K562 (cell line): ENCODE measurements at regions not wholly inside any gene's neighbourhood (a gene's known extent, or its start where the extent isn't known, plus 50 kb on each side); places are given as distances from the start of the nearest gene placed in this dataset.

Experiments
- ATAC-seq: fragments of 200-7000 bp; cut with Tn5 transposase; 3 replicates; pipeline ENCODE4 v1.9.1; 2020; ENCODE audit warnings: moderate library complexity
- BruUV-seq: library from RNA; stranded (reverse); fragments of 400-500 nt; replicated peaks from 2 replicates; lab custom pipeline; 2021; lab: Mats Ljungman, UMichigan
- CTCF ChIA-PET: fragments of 300-600 bp; formaldehyde crosslinking; extraction: SDS; loops from one replicate; lab custom pipeline; 2021; ENCODE audit warnings: low intra/inter-chr PET ratio; lab: Yijun Ruan, JAX
- POLR2A ChIA-PET: fragments of 300-600, 350-650 bp; sonication (Branson Sonifier 250); formaldehyde crosslinking; extraction: SDS; loops from one replicate; lab custom pipeline; 2021; ENCODE audit warnings: antibody characterized with exemption, inconsistent platforms; lab: Yijun Ruan, JAX
- DNase-seq, 4 experiments: peaks; one replicate each; pipeline versions ENCODE4 v3.0.0 to v3.0.0-alpha.2; 2011 to 2018; ENCODE audit warnings: low spot score in 3 of 4, mixed read lengths in 3 of 4; ENCODE audit errors: extremely low read depth in 1 of 4
- FAIRE-seq: peaks from 2 replicates; lab custom pipeline; 2011; peaks lifted over from hg19 to GRCh38; lab: Jason Lieb, UNC
- H2AFZ ChIP-seq: 2 replicates; pipeline ENCODE4 v1.6.0; 2011; ENCODE audit warnings: low read depth, low read length, control low read depth, inconsistent platforms
- H3K27ac ChIP-seq: fragments of 200-600 bp; 3 replicates; pipeline ENCODE4 v1.8.0; 2011; ENCODE audit warnings: low read depth, mild to moderate bottlenecking, control low read depth, inconsistent platforms, low read length, moderate library complexity, mixed read lengths; ENCODE audit errors: extremely low read depth
- H3K27me3 ChIP-seq, 2 experiments: fragments of 300-600 bp in 1 of 2; 2 replicates in 1 of 2; 3 replicates in 1 of 2; pipeline versions ENCODE4 v1.6.0 to v1.8.0; 2011; ENCODE audit warnings: inconsistent platforms in 2 of 2, low read length in 2 of 2, mild to moderate bottlenecking in 1 of 2, mixed read lengths in 1 of 2, moderate library complexity in 1 of 2; ENCODE audit not compliant: control insufficient read depth in 2 of 2, insufficient read depth in 2 of 2
- H3K36me3 ChIP-seq: fragments of 300-600 bp; 3 replicates; pipeline ENCODE4 v1.8.0; 2011; ENCODE audit warnings: mild to moderate bottlenecking, low read length, inconsistent platforms; ENCODE audit not compliant: control insufficient read depth, insufficient read depth
- H3K4me1 ChIP-seq, 2 experiments: fragments of 200-600 bp in 1 of 2; replicated peaks in 1 of 2; 2 replicates in 1 of 2; 3 replicates in 1 of 2; pipeline versions ENCODE4 v1.5.1 to v1.8.0; 2011; ENCODE audit warnings: inconsistent platforms in 2 of 2, low read length in 2 of 2, mild to moderate bottlenecking in 1 of 2, mixed read lengths in 1 of 2, moderate library complexity in 1 of 2; ENCODE audit not compliant: control insufficient read depth in 2 of 2, insufficient read depth in 2 of 2
- H3K4me2 ChIP-seq: 2 replicates; pipeline ENCODE4 v1.6.1; 2011; ENCODE audit warnings: low read length, control low read depth, inconsistent platforms, mixed read lengths; ENCODE audit not compliant: insufficient read depth
- H3K4me3 ChIP-seq: fragments of 200-600 bp; sonication (generic), shearing (Covaris generic); 2 replicates; pipeline ENCODE4 v1.5.1; 2016; ENCODE audit warnings: control low read depth, inconsistent platforms
- H3K79me2 ChIP-seq: fragments of 200-600 bp; 3 replicates; pipeline ENCODE4 v1.8.0; 2011; ENCODE audit warnings: low read length, inconsistent platforms; ENCODE audit not compliant: control insufficient read depth, insufficient read depth
- H3K9ac ChIP-seq, 2 experiments: 2 replicates each; pipeline versions ENCODE4 v1.6.0 to v1.6.1; 2011; ENCODE audit warnings: low read depth in 2 of 2, low read length in 2 of 2, control low read depth in 1 of 2, inconsistent platforms in 1 of 2, mild to moderate bottlenecking in 1 of 2, mixed read lengths in 1 of 2; ENCODE audit not compliant: insufficient read depth in 1 of 2
- H3K9me1 ChIP-seq: one replicate; pipeline ENCODE4 v1.6.0; 2011; ENCODE audit warnings: inconsistent platforms, mild to moderate bottlenecking, low read length, moderate library complexity; ENCODE audit not compliant: control insufficient read depth, insufficient read depth
- H3K9me3 ChIP-seq: replicated peaks from 2 replicates; pipeline ENCODE4 v1.5.1; 2011; ENCODE audit warnings: low read depth, low read length, inconsistent platforms; ENCODE audit not compliant: control insufficient read depth, insufficient read depth
- H4K20me1 ChIP-seq: replicated peaks from 2 replicates; pipeline ENCODE4 v1.6.1; 2011; ENCODE audit warnings: low read length, inconsistent platforms, mixed read lengths; ENCODE audit not compliant: control insufficient read depth, insufficient read depth
- ETV1 ChIP-seq: fragments of 450-650 bp; conservative IDR thresholded peaks from 2 replicates; pipeline ENCODE4 v1.6.1; 2016; ENCODE audit warnings: missing genetic modification characterization, control low read depth, low read depth, missing compliant biosample characterization
- ETV5 ChIP-seq: sonication (generic); formaldehyde crosslinking; IDR thresholded peaks from 2 replicates; pipeline ENCODE4 v1.4.0; 2020; ENCODE audit warnings: low read depth, mild to moderate bottlenecking, missing genetic modification reagents
- IRF1 ChIP-seq: sonication (generic); formaldehyde crosslinking; IDR thresholded peaks from 2 replicates; pipeline ENCODE4 v1.8.0; 2022; ENCODE audit warnings: missing genetic modification reagents, mild to moderate bottlenecking, borderline replicate concordance
- KHSRP ChIP-seq: fragments of 450-650 bp; IDR thresholded peaks from 2 replicates; pipeline ENCODE4 v1.6.1; 2017
- NFE2L1 ChIP-seq: fragments of 450-650 bp; IDR thresholded peaks from 2 replicates; pipeline ENCODE4 v1.6.1; 2016; ENCODE audit warnings: missing genetic modification characterization, low read depth, mild to moderate bottlenecking, missing compliant biosample characterization, moderate library complexity, borderline replicate concordance
- PTBP1 ChIP-seq: fragments of 200-400 bp; formaldehyde crosslinking; IDR thresholded peaks from 2 replicates; pipeline ENCODE4 v1.6.1; 2017; ENCODE audit warnings: low read depth, low read length
- REST ChIP-seq, 2 experiments: fragments of 450-650 bp; formaldehyde crosslinking in 1 of 2; IDR thresholded peaks; 2 replicates each; pipeline versions ENCODE4 v1.4.0 to v1.6.1; 2014 to 2020; ENCODE audit warnings: mild to moderate bottlenecking in 2 of 2, borderline replicate concordance in 1 of 2, low read depth in 1 of 2
- SRF ChIP-seq, 2 experiments: fragments of 250-450, 450-650 bp in 1 of 2; sonication (Bioruptor Pico) in 1 of 2; sonication (generic) in 1 of 2; formaldehyde crosslinking; IDR thresholded peaks; 2 replicates each; pipeline versions ENCODE4 v1.5.0 to v1.5.1; 2020 to 2022; ENCODE audit warnings: mild to moderate bottlenecking in 1 of 2, missing genetic modification reagents in 1 of 2
- STAG1 ChIP-seq: sonication (generic); formaldehyde crosslinking; IDR thresholded peaks from 2 replicates; pipeline ENCODE4 v1.5.0; 2020; ENCODE audit warnings: missing genetic modification reagents, borderline replicate concordance
- TCFL5 ChIP-seq: fragments of 250-450 bp; sonication (Bioruptor Pico); conservative IDR thresholded peaks from 2 replicates; pipeline ENCODE4 v1.6.1; 2021; ENCODE audit warnings: mild to moderate bottlenecking, moderate library complexity, matching md5 sums
- ZNF444 ChIP-seq: fragments of 250-450 bp; sonication (Bioruptor Pico); IDR thresholded peaks from 2 replicates; pipeline ENCODE4 v1.4.0; 2020; ENCODE audit warnings: mild to moderate bottlenecking, moderate library complexity
- ZNF57 ChIP-seq: fragments of 450-650 bp; formaldehyde crosslinking; IDR thresholded peaks from 2 replicates; pipeline ENCODE4 v1.4.0; 2020; ENCODE audit warnings: mild to moderate bottlenecking, moderate library complexity
- ZNF696 ChIP-seq: fragments of 250-450 bp; sonication (Bioruptor Pico); conservative IDR thresholded peaks from 2 replicates; pipeline ENCODE4 v1.4.0; 2020; ENCODE audit warnings: mild to moderate bottlenecking, moderate library complexity
- WGBS: fragments of 100-300 bp; shearing (Covaris generic); methylation state at CpG from one replicate; pipeline ENCODE4 v1.1.6; 2016; ENCODE audit warnings: low coverage, mixed read lengths; ENCODE audit not compliant: insufficient coverage; ENCODE audit errors: missing lambda C conversion rate; 5-methylcytosine and 5-hydroxymethylcytosine counted together
- in situ Hi-C: fragments of 300-500 bp; cut with MboI; formaldehyde crosslinking; loops from 4 replicates; pipeline ENCODE4 v1.15.0; 2018; ENCODE audit warnings: inconsistent platforms, mixed read lengths
- intact Hi-C: fragments of 100-400 bp; cut with micrococcal nuclease; formaldehyde crosslinking; loops from 2 replicates; pipeline ENCODE4 v1.14.2; 2022

GRCh38 chr1:29384496-29385015, 148.2 kb downstream of the PTPRU start:
- DNase-seq (no peak), FAIRE-seq (no peak)
- Histone ChIP-seq H4K20me1 (no peaks in the 10 kb centered on the region), H3K9me1 (no peaks in the 10 kb centered on the region), H3K9me3 (no peaks in the 10 kb centered on the region), H3K27ac (no peak overlapping the region), H2AFZ (no peak overlapping the region), H3K27me3 (peaks cover 0 to 18% of the 10 kb centered on the region in 2 experiments; a peak in 1 of 5 replicates), H3K4me2 (no peak overlapping the region), H3K4me1 (peaks cover 0 to 2% of the 10 kb centered on the region in 2 experiments; a peak in 2 of 5 replicates)
- WGBS, result 6% methylated on average over 9 of the region's 9 CpGs
- in situ Hi-C loops, result no loop called here
- TF ChIP-seq ETV1 (tag) (no peak), ZNF444 (CRISPR knock-in tag) (no peak), STAG1 (CRISPR knock-in tag) (no peak), ZNF696 (no peak), REST (IDR thresholded peaks at IDR 0.05; ENCODE audit: borderline replicate concordance) (no peak), REST (CRISPR knock-in tag; IDR thresholded peaks at IDR 0.05; ENCODE audit: low read depth) (no peak), SRF (CRISPR knock-in tag; IDR thresholded peaks at IDR 0.05) (no peak), PTBP1 (no peak), IRF1 (no peak), ETV5 (CRISPR knock-in tag) (no peak), ZNF57 (CRISPR knock-in tag) (no peak), KHSRP (no peak), TCFL5 (CRISPR knock-in tag) (no peak), NFE2L1 (tag) (no peak)
- TF ChIP-seq, all 486 proteins: peak for 0
- no TSS peak for BruUV-seq
- ChIA-PET POLR2A (no interaction called here), CTCF (no interaction called here)
- H3K36me3 ChIP-seq, result no peaks in the 10 kb centered on the region
- no peaks in the 10 kb centered on the region for H3K79me2 ChIP-seq
- no peak for ATAC-seq
- no peak overlapping the region for H3K4me3 ChIP-seq
- no peak overlapping the region for H3K9ac ChIP-seq
- intact Hi-C loops, result no loop called here
